SK-MEL-5 (cell line): ENCODE measurements at regions not wholly inside any gene's neighbourhood (a gene's known extent, or its start where the extent isn't known, plus 50 kb on each side); places are given as distances from the start of the nearest gene placed in this dataset.

Source experiments
- DNase-seq: peaks from one replicate; pipeline ENCODE4 v3.0.0-alpha.2; 2016; ENCODE audit warnings: low read depth, low spot score
- in situ Hi-C: cut with HindIII; loops from 2 replicates; pipeline ENCODE4 v1.10.0; 2016; ENCODE audit warnings: low sequenced_read_pairs, high pct_unique_total_duplicates, low pct_unique_long_range_greater_than_20kb
- small RNA-seq, 2 experiments: library from RNA; depleted of rRNA; stranded (forward); fragments of <200 nt; gene quantifications; one replicate each; pipeline ENCODE3, GENCODE V24; 2014

GRCh38 chr3:76949033-76949432, 90.9 kb upstream of the ROBO2 start:
- in situ Hi-C loops: no loop called here
- no peak for DNase-seq

GRCh38 chr3:76949462-76949861, 90.4 kb upstream of the ROBO2 start:
- DNase-seq: no peak
- in situ Hi-C loops: no loop called here

GRCh38 chr3:76950590-76950989, 89.3 kb upstream of the ROBO2 start:
- DNase-seq: no peak
- in situ Hi-C loops: no loop called here

GRCh38 chr3:76954412-76954811, 85.5 kb upstream of the ROBO2 start:
- in situ Hi-C loops: no loop called here
- DNase-seq: no peak

- in situ Hi-C loops: no loop called here
- DNase-seq: no peak
Measured at GRCh38 chr3:76958274-76958673, 81.6 kb upstream of the ROBO2 start.

GRCh38 chr3:76958861-76959260, 81.0 kb upstream of the ROBO2 start:
- in situ Hi-C loops: no loop called here
- no peak for DNase-seq

GRCh38 chr3:76961284-76961683, 78.6 kb upstream of the ROBO2 start:
- in situ Hi-C loops: no loop called here
- no peak for DNase-seq

- DNase-seq: no peak
- in situ Hi-C loops: no loop called here
Measured at GRCh38 chr3:76965122-76965725, 74.7 kb upstream of the ROBO2 start.

- in situ Hi-C loops: no loop called here
Measured at GRCh38 chr3:76969471-76969870, 70.4 kb upstream of the ROBO2 start.

GRCh38 chr3:76969996-76970615, 69.8 kb upstream of the ROBO2 start:
- DNase-seq: no peak
- in situ Hi-C loops: no loop called here

More at GRCh38 chr3:76969471-76969870, 70.4 kb upstream of the ROBO2 start:
- no peak for DNase-seq

- in situ Hi-C loops: no loop called here
- DNase-seq: no peak
Measured at GRCh38 chr3:76972624-76973296, 67.1 kb upstream of the ROBO2 start.

- peak; percentile 15 for DNase-seq
- in situ Hi-C loops: no loop called here
Measured at GRCh38 chr3:76976996-76977395, 62.9 kb upstream of the ROBO2 start.

- in situ Hi-C loops: no loop called here
- no peak for DNase-seq
Measured at GRCh38 chr3:76985645-76986044, 54.3 kb upstream of the ROBO2 start.

- in situ Hi-C loops: no loop called here
- peak; percentile 60 for DNase-seq
Measured at GRCh38 chr3:76986876-76987474, 52.9 kb upstream of the ROBO2 start.

Small RNA genes in the stretch of these regions (small RNA-seq; reads per million reads assigned to genes)
- 0 reads per million in 2 experiments for gene RF00019
